CD4-positive, alpha-beta T cell treated with Interferon alpha-2 for 1 hour (primary cell): ENCODE measurements at regions not wholly inside any gene's neighbourhood (a gene's known extent, or its start where the extent isn't known, plus 50 kb on each side); places are given as distances from the start of the nearest gene placed in this dataset.

Source experiments
- DNase-seq, 2 donors: peaks; one replicate each; pipeline ENCODE4 v3.0.0-alpha.2; 2020 to 2022

- no peak for DNase-seq
These were observed 478.9 kb upstream of the NMUR2 start for GRCh38 chr5:152884006-152884405.

GRCh38 chr5:152900332-152900731 is 495.3 kb upstream of the NMUR2 start:
- DNase-seq, result no peak

- DNase-seq, result no peak
These were observed 496.7 kb upstream of the NMUR2 start for GRCh38 chr5:152901754-152902153.

- DNase-seq, result no peak
These were observed 500.2 kb upstream of the NMUR2 start for GRCh38 chr5:152905286-152905685.

GRCh38 chr5:152907488-152908245 is 502.6 kb upstream of the NMUR2 start:
- no peak for DNase-seq

- DNase-seq, result no peak
These were observed 507.8 kb upstream of the NMUR2 start for GRCh38 chr5:152912924-152913323.

DNA sequence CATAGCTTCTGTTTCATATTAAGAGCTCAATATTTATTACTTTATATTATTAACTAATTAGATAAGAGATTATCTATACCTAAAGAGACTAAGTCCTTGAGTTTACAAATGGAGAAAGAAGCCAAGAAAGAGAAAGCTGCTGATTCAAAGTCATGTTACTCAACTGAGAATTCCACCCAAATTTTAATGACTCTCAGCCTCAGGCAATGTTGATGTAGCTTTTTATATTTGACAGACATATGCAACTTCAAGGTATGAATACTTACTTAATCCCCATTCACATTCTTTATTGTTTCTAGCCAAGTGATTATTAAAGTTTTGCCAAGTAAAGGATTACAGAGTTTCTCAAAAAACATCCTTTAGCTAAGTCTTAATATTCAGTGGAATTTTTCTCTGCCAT is 527.5 kb upstream of the NMUR2 start:
- no peak for DNase-seq

DNA sequence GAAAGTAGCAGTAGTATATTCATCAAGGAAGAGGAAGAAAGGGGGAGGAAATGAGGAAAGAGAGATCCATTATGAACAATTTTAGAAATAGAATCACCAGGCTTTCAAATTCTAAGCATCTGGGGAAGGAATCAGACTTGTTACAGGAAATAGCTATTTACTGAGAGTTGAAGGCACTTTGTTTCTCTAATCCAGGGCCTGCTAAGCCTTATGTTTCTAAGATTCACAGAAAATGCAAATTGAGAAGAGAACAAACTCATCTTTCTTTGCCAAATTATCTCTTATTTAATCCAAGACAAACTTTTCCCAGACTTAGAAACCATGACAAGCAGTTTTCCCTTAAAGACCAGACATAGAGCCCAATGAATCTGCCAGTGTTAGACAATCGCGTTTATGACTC is 528.0 kb upstream of the NMUR2 start:
- no peak for DNase-seq

- DNase-seq, result no peak
These were observed 533.6 kb upstream of the NMUR2 start for GRCh38 chr5:152938630-152939029.

GRCh38 chr5:152942633-152943336 is 537.7 kb upstream of the NMUR2 start:
- no peak for DNase-seq

- no peak for DNase-seq
These were observed 536.5 kb upstream of the GRIA1 start for GRCh38 chr5:152953788-152954483.

DNA sequence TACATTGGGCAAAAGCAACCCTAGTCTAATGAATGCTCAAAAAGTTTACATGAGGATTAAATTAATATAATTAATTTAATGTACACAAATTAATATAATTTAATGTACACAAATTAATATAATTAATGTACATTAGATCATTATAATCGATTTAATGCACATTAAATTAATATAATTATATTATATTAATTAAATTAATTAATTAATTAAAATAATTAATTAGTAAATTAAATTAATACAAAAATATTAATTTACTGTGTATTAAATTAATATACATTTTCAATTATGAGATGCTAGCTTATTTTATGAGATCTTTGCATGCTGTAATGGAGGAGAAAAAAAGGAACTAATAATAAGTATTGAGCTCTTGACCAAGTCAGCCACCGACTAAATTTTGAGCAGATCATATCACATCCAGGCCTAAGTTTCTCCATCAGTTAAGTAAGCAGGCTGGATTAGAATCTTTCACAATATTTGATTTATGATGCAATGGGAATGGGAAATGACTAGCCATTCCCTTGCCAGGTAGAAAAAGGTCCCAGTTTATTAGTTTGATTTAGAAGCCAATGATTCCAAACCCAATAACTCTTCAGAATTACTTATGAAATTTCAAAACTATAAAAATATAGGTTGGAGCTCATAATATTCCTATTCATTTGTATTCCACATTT is 533.4 kb upstream of the GRIA1 start:
- no peak for DNase-seq

DNA sequence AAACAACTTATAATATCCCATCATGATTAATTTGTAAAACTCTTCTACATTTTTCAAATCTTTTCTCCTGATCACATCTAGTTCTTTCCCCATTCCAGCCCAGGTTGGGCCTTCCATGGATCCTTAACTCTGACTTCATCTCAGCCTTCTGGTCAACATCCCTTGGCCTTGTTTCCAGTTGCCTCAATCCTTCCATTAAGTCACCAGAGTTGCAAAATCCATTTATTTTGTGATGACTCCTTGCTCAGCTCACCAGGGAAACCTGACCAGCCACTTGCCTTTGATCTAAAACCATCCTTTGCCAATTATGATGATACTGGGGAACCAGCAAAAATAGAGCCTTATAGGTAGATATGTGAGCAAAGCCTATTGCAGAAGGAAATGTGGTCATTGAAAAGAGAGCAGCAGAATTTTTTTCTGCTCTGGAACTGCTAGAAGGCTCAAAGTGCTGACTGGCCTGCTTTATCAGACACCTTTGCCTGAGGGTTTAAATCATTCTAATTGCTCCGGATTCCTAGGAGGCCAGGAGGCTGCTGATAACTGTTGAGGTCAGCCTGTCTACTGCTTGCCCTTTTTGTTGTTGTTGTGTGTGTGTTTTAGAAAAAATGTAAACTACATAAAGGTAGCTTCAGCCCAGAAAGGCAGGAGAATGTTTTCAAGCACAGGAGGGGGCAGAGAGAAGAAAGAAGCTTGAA is 512.2 kb upstream of the GRIA1 start:
- DNase-seq, result no peak

DNA sequence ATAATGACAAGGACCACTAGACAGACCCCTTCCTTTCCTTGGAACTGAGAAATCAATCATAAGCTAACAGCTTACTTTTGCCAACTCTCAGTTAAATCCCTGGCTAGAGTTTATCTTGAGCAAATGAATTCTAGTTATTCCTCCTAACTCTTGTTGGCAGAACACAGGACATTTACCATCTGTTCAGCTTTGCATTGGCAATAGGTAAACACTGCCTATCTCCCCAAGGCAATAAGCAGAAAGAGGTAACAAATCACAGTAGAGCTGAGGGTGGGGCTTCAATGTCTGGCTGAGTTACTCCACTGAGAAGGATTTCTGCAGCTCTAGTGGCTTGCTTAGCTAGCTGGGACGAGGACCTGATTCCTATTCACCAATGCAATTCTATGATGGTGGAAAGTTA is 503.3 kb upstream of the GRIA1 start:
- no peak for DNase-seq

- no peak for DNase-seq
These were observed 500.3 kb upstream of the GRIA1 start for GRCh38 chr5:152990217-152990616.

DNA sequence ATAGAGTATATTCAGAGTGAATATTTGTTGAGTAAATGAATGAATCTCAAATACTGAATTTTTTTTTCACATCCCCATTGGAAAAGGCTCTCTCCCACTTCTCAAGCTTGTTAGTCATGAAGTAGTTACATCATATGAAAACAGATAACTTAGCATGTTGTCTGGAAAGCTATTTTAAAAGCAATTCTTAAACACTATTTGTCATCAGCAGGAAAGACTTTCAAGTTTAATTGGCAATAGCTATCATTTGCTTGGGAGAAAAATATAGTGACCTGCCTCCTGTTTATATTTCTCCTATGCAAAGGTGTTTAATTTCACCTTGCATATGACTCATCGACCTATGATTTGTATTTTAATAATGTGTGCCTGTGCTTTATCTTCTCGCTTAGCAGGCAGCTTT is 499.8 kb upstream of the GRIA1 start:
- no peak for DNase-seq

DNA sequence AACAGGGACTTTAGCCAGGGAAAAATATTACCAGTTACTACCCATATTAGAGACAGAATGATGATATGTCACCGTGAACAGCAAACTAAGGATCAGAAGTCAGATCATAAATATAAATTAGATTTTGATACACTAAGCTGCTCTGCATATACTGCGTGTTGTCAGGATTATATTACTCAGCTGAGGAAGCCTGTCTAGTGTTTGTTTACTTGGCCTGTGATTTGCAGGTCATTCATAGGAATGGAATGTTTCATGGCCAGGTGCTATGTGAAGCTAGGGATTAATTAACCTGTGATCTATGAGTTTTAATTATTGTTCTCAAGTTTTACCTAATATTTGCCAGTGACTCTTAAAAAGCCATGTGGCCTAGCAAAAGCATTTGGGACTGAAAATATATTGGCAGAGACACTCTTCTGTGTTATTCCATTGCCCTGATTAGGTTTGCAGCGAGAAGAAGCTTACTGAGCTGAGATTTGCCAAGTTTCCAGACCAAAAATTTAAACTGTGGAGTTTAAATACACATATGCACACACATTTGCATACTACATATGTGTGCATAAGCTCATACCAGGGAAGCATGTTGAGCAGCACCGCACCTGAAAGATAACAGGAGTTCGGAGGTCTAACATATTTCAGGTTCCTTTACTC is 496.3 kb upstream of the GRIA1 start:
- no peak for DNase-seq

DNA sequence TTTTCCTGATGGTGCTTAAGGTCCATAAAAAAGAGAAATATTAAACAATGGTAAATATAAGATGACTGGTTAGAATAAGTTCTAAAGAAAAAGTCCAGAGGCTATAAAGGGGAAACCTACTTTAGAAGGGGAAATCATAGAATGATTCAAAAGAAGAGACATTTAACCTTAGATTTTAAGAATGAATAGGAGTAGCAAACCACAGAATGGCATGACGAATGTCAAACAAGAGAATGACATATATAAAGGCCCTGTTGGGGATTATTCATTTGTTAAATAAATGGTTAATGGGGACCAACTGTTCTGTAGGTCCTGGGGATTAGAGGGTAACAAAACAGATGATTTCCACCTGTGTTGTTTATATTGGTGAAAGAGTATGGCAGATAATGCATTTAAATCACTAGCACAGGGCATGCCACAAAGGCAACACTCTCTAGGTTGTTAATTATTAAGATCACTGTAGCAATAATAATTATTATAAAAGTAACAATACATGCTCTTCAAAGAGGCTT is 495.2 kb upstream of the GRIA1 start:
- no peak for DNase-seq

DNA sequence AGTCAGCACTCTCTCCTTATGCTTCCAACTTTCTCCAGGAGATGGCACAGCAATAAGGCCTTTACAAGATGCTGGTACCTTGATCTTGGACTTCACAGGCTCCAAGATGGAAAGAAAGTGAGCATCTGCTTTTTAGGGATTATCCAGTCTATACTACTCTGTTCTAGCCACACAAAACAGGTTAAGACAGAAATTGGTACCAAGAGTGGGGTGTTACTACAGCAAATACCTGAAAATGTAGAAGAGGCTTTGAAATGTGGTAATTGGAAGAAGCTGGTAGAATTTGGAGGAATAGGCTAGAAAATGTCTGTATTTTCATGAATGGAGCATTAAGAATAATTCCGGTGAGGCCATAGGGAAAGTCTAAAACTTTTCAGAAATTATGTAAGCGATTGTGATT is 484.8 kb upstream of the GRIA1 start:
- DNase-seq, result no peak

GRCh38 chr5:153006681-153007080 is 483.8 kb upstream of the GRIA1 start:
- no peak for DNase-seq

DNA sequence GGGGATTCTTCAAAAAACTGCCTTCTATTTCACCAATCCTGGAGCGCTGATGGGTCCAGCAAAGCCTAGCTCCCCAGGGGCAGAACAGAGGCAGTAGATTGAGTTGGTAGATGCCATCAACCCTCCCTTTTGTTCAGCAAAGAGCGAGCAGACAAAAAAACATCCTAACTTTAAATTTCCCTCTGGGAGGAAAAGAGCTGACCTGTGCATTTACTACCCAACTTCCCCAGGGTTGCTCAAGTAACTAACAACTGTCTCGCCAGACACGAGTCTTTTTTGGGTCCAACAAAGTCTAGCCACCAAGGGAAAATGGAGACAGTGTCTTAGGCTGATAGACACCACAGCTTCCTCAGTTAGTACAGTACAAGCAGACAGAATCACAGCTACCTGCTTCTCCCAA is 476.3 kb upstream of the GRIA1 start:
- no peak for DNase-seq

DNA sequence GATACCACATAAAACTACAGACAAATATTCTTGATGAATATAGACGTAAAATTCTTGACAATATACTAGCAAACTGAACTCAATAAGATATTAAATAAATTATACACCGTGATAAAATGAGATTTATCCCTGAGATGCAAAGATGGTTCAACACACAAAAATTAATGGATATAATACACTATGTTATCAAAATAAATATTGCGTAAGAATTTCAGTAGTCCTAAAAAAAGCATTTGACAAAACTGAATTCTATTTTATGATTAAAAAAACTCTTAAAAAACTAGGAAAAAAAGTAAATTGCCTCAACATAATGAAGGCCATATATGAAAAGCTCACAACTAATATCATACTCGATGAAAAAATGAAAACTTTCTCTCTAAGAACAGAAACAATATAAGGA is 472.3 kb upstream of the GRIA1 start:
- DNase-seq, result no peak
